Suprapubic skin (tissue), 4 donors: ENCODE measurements at regions not wholly inside any gene's neighbourhood (a gene's known extent, or its start where the extent isn't known, plus 50 kb on each side); places are given as distances from the start of the nearest gene placed in this dataset.

Source experiments
- EP300 ChIP-seq: sonication (generic); formaldehyde crosslinking; IDR thresholded peaks from one replicate; pipeline ENCODE4 v1.6.1; 2017; ENCODE audit warnings: antibody characterized with exemption
- POLR2A ChIP-seq, 2 donors: fragments of 450-650 bp; IDR thresholded peaks; one replicate each; pipeline ENCODE4 v1.6.1; 2017; ENCODE audit warnings: antibody characterized with exemption in 2 of 2, mild to moderate bottlenecking in 2 of 2, moderate library complexity in 2 of 2
- POLR2AphosphoS5 ChIP-seq, 3 donors: sonication (generic); formaldehyde crosslinking; IDR thresholded peaks; one replicate each; pipeline ENCODE4 v1.6.1; 2017; ENCODE audit warnings: antibody characterized with exemption in 3 of 3
- TF ChIP-seq, protein P1 (sequence below), 2 donors: fragments of 200-600 bp in 1 of 2; fragments of 450-650 bp in 1 of 2; sonication (generic) in 1 of 2; IDR thresholded peaks; one replicate each; pipeline ENCODE4 v1.5.1; 2016 to 2019; ENCODE audit warnings: antibody characterized with exemption in 2 of 2, mild to moderate bottlenecking in 1 of 2, moderate library complexity in 1 of 2

DNA sequence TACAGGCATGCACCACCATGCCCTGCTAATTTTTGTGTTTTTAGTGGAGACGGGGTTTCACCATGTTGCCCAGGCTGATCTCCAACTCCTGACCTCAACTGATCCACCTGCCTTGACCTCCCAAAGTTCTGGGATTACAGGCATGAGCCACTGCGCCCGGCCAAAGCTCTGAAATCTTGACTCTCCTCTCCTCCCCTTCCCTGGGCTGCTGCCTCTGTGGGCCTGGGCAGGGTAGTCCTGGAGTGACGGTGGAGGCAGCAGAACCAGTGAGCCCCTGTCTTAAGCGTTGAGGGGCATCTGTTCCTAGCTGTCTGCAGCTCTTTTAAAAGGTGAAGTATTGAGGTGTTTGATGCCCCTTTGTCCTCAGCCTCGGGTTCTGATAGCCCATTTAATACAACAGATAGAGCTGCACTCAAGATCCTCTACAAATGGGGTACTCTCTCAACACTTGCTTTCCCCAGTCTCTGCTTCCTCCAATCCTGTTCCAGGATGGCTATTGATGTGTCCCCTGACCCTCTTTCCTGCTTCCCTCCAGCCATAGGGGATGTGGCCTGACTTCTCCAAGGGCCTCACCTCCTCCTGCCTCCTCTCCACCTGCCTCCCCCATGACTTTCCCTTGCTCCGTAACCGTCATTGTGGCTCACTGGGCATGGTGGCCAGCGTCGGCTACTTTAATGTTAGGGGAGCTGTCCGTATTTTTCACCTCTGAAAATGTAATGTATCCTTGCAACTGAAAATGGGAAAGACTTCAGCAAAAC, 442.5 kb downstream of the GLRX3 start:
- TF ChIP-seq, protein P1, sequence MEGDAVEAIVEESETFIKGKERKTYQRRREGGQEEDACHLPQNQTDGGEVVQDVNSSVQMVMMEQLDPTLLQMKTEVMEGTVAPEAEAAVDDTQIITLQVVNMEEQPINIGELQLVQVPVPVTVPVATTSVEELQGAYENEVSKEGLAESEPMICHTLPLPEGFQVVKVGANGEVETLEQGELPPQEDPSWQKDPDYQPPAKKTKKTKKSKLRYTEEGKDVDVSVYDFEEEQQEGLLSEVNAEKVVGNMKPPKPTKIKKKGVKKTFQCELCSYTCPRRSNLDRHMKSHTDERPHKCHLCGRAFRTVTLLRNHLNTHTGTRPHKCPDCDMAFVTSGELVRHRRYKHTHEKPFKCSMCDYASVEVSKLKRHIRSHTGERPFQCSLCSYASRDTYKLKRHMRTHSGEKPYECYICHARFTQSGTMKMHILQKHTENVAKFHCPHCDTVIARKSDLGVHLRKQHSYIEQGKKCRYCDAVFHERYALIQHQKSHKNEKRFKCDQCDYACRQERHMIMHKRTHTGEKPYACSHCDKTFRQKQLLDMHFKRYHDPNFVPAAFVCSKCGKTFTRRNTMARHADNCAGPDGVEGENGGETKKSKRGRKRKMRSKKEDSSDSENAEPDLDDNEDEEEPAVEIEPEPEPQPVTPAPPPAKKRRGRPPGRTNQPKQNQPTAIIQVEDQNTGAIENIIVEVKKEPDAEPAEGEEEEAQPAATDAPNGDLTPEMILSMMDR (IDR thresholded peaks at IDR 0.05) = no peak
- no peak for TF ChIP-seq POLR2AphosphoS5 (IDR thresholded peaks at IDR 0.05)
- TF ChIP-seq POLR2A (IDR thresholded peaks at IDR 0.05) = no peak
- no peak for TF ChIP-seq EP300
